GM12872 (cell line): ENCODE measurements at regions not wholly inside any gene's neighbourhood (a gene's known extent, or its start where the extent isn't known, plus 50 kb on each side); places are given as distances from the start of the nearest gene placed in this dataset.

ENCODE experiments used
- CTCF ChIP-seq: IDR thresholded peaks from 3 replicates; pipeline ENCODE4 v1.5.1; 2011; ENCODE audit warnings: low read depth, mild to moderate bottlenecking, low read length, moderate library complexity; ENCODE audit not compliant: insufficient read depth

- no peak for TF ChIP-seq CTCF
These were observed 147.7 kb downstream of the COG6 start for GRCh38 chr13:39803156-39803555.

- no peak for TF ChIP-seq CTCF
These were observed 148.4 kb downstream of the COG6 start for GRCh38 chr13:39803851-39804250.

GRCh38 chr13:39804332-39805210 lies 149.1 kb downstream of the COG6 start:
- no peak for TF ChIP-seq CTCF

- TF ChIP-seq CTCF, result no peak
These were observed 154.0 kb downstream of the COG6 start for GRCh38 chr13:39809466-39809865.

- no peak for TF ChIP-seq CTCF
These were observed 154.8 kb downstream of the COG6 start for GRCh38 chr13:39810091-39810877.

- TF ChIP-seq CTCF, result no peak
These were observed 155.6 kb downstream of the COG6 start for GRCh38 chr13:39811051-39811450.

GRCh38 chr13:39811696-39812095 lies 156.2 kb downstream of the COG6 start:
- peak; percentile 43; the same call in 2 of the 3 replicates for TF ChIP-seq CTCF
